ENCODE measurements at regions not wholly inside any gene's neighbourhood (a gene's known extent, or its start where the extent isn't known, plus 50 kb on each side); places are given as distances from the start of the nearest gene placed in this dataset.

- no peak for DNase-seq (ENCODE audit: low read depth, low spot score)
Observed at GRCh38 chr2:196390243-196391148, 219.1 kb upstream of the STK17B start.

GRCh38 chr2:196391149-196391479 is 219.7 kb upstream of the STK17B start:
- DNase-seq (ENCODE audit: low read depth, low spot score): no peak

GRCh38 chr2:196399096-196399495 is 227.7 kb upstream of the STK17B start:
- DNase-seq (ENCODE audit: low read depth, low spot score): no peak

- DNase-seq (ENCODE audit: low read depth, low spot score): no peak
Observed at GRCh38 chr2:196399722-196400691, 228.6 kb upstream of the STK17B start.

GRCh38 chr2:196403471-196403870 is 232.1 kb upstream of the STK17B start:
- no peak for DNase-seq (ENCODE audit: low read depth, low spot score)

GRCh38 chr2:196404276-196404675 is 232.9 kb upstream of the STK17B start:
- DNase-seq (ENCODE audit: low read depth, low spot score): no peak

- DNase-seq (ENCODE audit: low read depth, low spot score): no peak
Observed at GRCh38 chr2:196407675-196408264, 231.7 kb upstream of the CCDC150 start.

- DNase-seq (ENCODE audit: low read depth, low spot score): no peak
Observed at GRCh38 chr2:196409376-196409775, 230.1 kb upstream of the CCDC150 start.

GRCh38 chr2:196410008-196410407 is 229.5 kb upstream of the CCDC150 start:
- DNase-seq (ENCODE audit: low read depth, low spot score): no peak

GRCh38 chr2:196413821-196414274 is 225.7 kb upstream of the CCDC150 start:
- no peak for DNase-seq (ENCODE audit: low read depth, low spot score)

GRCh38 chr2:196415384-196415783 is 224.1 kb upstream of the CCDC150 start:
- no peak for DNase-seq (ENCODE audit: low read depth, low spot score)

- DNase-seq (ENCODE audit: low read depth, low spot score): no peak
Observed at GRCh38 chr2:196420143-196420542, 219.4 kb upstream of the CCDC150 start.

GRCh38 chr2:196421880-196422279 is 217.6 kb upstream of the CCDC150 start:
- no peak for DNase-seq (ENCODE audit: low read depth, low spot score)

GRCh38 chr2:196422361-196422760 is 217.2 kb upstream of the CCDC150 start:
- DNase-seq (ENCODE audit: low read depth, low spot score): no peak

- DNase-seq (ENCODE audit: low read depth, low spot score): no peak
Observed at GRCh38 chr2:196426122-196426521, 213.4 kb upstream of the CCDC150 start.

GRCh38 chr2:196427986-196428634 is 211.4 kb upstream of the CCDC150 start:
- DNase-seq (ENCODE audit: low read depth, low spot score): no peak

- no peak for DNase-seq (ENCODE audit: low read depth, low spot score)
Observed at GRCh38 chr2:196431076-196431475, 208.4 kb upstream of the CCDC150 start.

GRCh38 chr2:196431957-196432356 is 207.6 kb upstream of the CCDC150 start:
- DNase-seq (ENCODE audit: low read depth, low spot score): no peak

- DNase-seq (ENCODE audit: low read depth, low spot score): no peak
Observed at GRCh38 chr2:196433116-196433515, 206.4 kb upstream of the CCDC150 start.

- DNase-seq (ENCODE audit: low read depth, low spot score): no peak
Observed at GRCh38 chr2:196434217-196434616, 205.3 kb upstream of the CCDC150 start.

GRCh38 chr2:196435189-196435588 is 204.3 kb upstream of the CCDC150 start:
- DNase-seq (ENCODE audit: low read depth, low spot score): no peak

Measured in brain pericyte (primary cell).